WTC11 (cell line): ENCODE measurements at regions not wholly inside any gene's neighbourhood (a gene's known extent, or its start where the extent isn't known, plus 50 kb on each side); places are given as distances from the start of the nearest gene placed in this dataset.

ENCODE experiments used
- ATAC-seq: fragments of 200-7000 bp; cut with Tn5 transposase; 2 replicates; pipeline ENCODE4 v1.10.0; 2021; ENCODE audit warnings: mild to moderate bottlenecking, moderate library complexity
- CTCF ChIA-PET: fragments of 300-600 bp; sonication (Branson Sonifier 250); formaldehyde crosslinking; loops from one replicate; lab custom pipeline; 2021; ENCODE audit warnings: antibody characterized with exemption; lab: Charles Lee
- POLR2A ChIA-PET: fragments of 350-600 bp; sonication (Branson Sonifier 250); formaldehyde crosslinking; loops from one replicate; lab custom pipeline; 2021; ENCODE audit warnings: antibody characterized with exemption; lab: Charles Lee
- DNase-seq: peaks from one replicate; pipeline ENCODE4 v3.0.0; 2021; ENCODE audit warnings: low spot score
- H3K27ac Mint-ChIP-seq: 2 replicates; pipeline ENCODE4 v1.8.0; 2021; ENCODE audit warnings: mixed read lengths
- H3K27me3 Mint-ChIP-seq: 2 replicates; pipeline ENCODE4 v1.8.0; 2021; ENCODE audit warnings: low read depth, mild to moderate bottlenecking, moderate library complexity, mixed read lengths
- H3K36me3 Mint-ChIP-seq: 2 replicates; pipeline ENCODE4 v1.8.0; 2021; ENCODE audit warnings: mixed read lengths
- H3K4me1 Mint-ChIP-seq: 2 replicates; pipeline ENCODE4 v1.8.0; 2022; ENCODE audit warnings: mixed read lengths
- H3K4me3 Mint-ChIP-seq: 2 replicates; pipeline ENCODE4 v1.8.0; 2021; ENCODE audit warnings: mild to moderate bottlenecking, moderate library complexity, mixed read lengths
- H3K9me3 Mint-ChIP-seq: 2 replicates; pipeline ENCODE4 v1.8.0; 2021; ENCODE audit warnings: mixed read lengths
- ARID4B ChIP-seq: sonication (generic); formaldehyde crosslinking; IDR thresholded peaks from 2 replicates; pipeline ENCODE4 v1.8.0; 2023; ENCODE audit warnings: missing genetic modification reagents, mild to moderate bottlenecking, borderline replicate concordance
- ATF6 ChIP-seq: sonication (generic); formaldehyde crosslinking; IDR thresholded peaks from 2 replicates; pipeline ENCODE4 v1.8.1; 2023; ENCODE audit warnings: mild to moderate bottlenecking, missing genetic modification reagents
- CDX4 ChIP-seq: fragments of 250-450 bp; sonication (Bioruptor Pico); IDR thresholded peaks from 2 replicates; pipeline ENCODE4 v1.9.0; 2021; ENCODE audit warnings: moderate library complexity, mild to moderate bottlenecking, inconsistent platforms, borderline replicate concordance
- E2F5 ChIP-seq: sonication (generic); formaldehyde crosslinking; IDR thresholded peaks from 2 replicates; pipeline ENCODE4 v1.8.1; 2022; ENCODE audit warnings: mild to moderate bottlenecking, moderate library complexity, missing genetic modification reagents
- ELF4 ChIP-seq: sonication (generic); formaldehyde crosslinking; IDR thresholded peaks from 2 replicates; pipeline ENCODE4 v1.8.1; 2022; ENCODE audit warnings: low read depth, mild to moderate bottlenecking, moderate library complexity, missing genetic modification reagents
- ERG ChIP-seq: fragments of 250-450 bp; sonication (Bioruptor Pico); IDR thresholded peaks from 2 replicates; pipeline ENCODE4 v1.8.0; 2021; ENCODE audit warnings: mild to moderate bottlenecking
- GTF2I ChIP-seq: fragments of 250-450 bp; sonication (Bioruptor Pico); conservative IDR thresholded peaks from 2 replicates; pipeline ENCODE4 v1.4.0; 2021; ENCODE audit warnings: mild to moderate bottlenecking
- IRF2 ChIP-seq: sonication (generic); formaldehyde crosslinking; IDR thresholded peaks from 2 replicates; pipeline ENCODE4 v1.8.0; 2022; ENCODE audit warnings: low read depth, missing genetic modification reagents, borderline replicate concordance
- NFYB ChIP-seq: sonication (generic); formaldehyde crosslinking; conservative IDR thresholded peaks from 2 replicates; pipeline ENCODE4 v1.8.0; 2022; ENCODE audit warnings: low read depth, missing genetic modification reagents
- RELA ChIP-seq: sonication (generic); formaldehyde crosslinking; IDR thresholded peaks from 2 replicates; pipeline ENCODE4 v1.8.1; 2022; ENCODE audit warnings: missing genetic modification reagents, mild to moderate bottlenecking, borderline replicate concordance
- RORB ChIP-seq: fragments of 250-450 bp; sonication (Bioruptor Pico); IDR thresholded peaks from 2 replicates; pipeline ENCODE4 v1.9.0; 2021; ENCODE audit warnings: mild to moderate bottlenecking
- SMAD3 ChIP-seq: sonication (generic); formaldehyde crosslinking; IDR thresholded peaks from 2 replicates; pipeline ENCODE4 v1.8.0; 2022; ENCODE audit warnings: missing genetic modification reagents, mild to moderate bottlenecking, borderline replicate concordance
- SOX15 ChIP-seq: fragments of 250-450 bp; sonication (Bioruptor Pico); IDR thresholded peaks from 2 replicates; pipeline ENCODE4 v1.9.0; 2021; ENCODE audit warnings: mild to moderate bottlenecking
- TCF7 ChIP-seq: sonication (generic); formaldehyde crosslinking; IDR thresholded peaks from 2 replicates; pipeline ENCODE4 v1.8.0; 2022; ENCODE audit warnings: mild to moderate bottlenecking, low read depth, missing genetic modification reagents, moderate library complexity
- TEAD1 ChIP-seq: sonication (generic); formaldehyde crosslinking; IDR thresholded peaks from 2 replicates; pipeline ENCODE4 v1.8.0; 2022; ENCODE audit warnings: mild to moderate bottlenecking, missing genetic modification reagents
- ZNF423 ChIP-seq: fragments of 250-450 bp; sonication (Bioruptor Pico); IDR thresholded peaks from 2 replicates; pipeline ENCODE4 v2.1.2; 2022; ENCODE audit warnings: mild to moderate bottlenecking, moderate library complexity
- ZNF512 ChIP-seq: sonication (generic); formaldehyde crosslinking; IDR thresholded peaks from 2 replicates; pipeline ENCODE4 v1.8.1; 2022; ENCODE audit warnings: missing genetic modification reagents, borderline replicate concordance
- ZSCAN18 ChIP-seq: fragments of 250-450 bp; sonication (Bioruptor Pico); IDR thresholded peaks from 2 replicates; pipeline ENCODE4 v2.1.2; 2022; ENCODE audit warnings: mild to moderate bottlenecking, moderate library complexity

- TF ChIP-seq ARID4B (CRISPR knock-in tag): no peak
- TF ChIP-seq IRF2 (CRISPR knock-in tag): no peak
- TF ChIP-seq GTF2I (CRISPR knock-in tag): no peak
- no peak for TF ChIP-seq TEAD1 (CRISPR knock-in tag)
- TF ChIP-seq SMAD3 (CRISPR knock-in tag): no peak
- no peak for TF ChIP-seq ZSCAN18
- no peak for TF ChIP-seq RELA (CRISPR knock-in tag)
- TF ChIP-seq, all 79 proteins: peak for 0
Measured at GRCh38 chr4:137238456-137239162, 293.7 kb downstream of the PCDH18 start (continued).

- Mint-ChIP-seq H3K9me3 (peaks cover 12% of the 10 kb centered on the region), H3K4me1 (no peaks in the 10 kb centered on the region), H3K4me3 (no peak overlapping the region), H3K36me3 (peaks cover 10% of the 10 kb centered on the region), H3K27me3 (no peaks in the 10 kb centered on the region), H3K27ac (no peak overlapping the region)
- ChIA-PET POLR2A (no interaction called here), CTCF (interaction anchor here (0.8 to 1.2 kb wide), 2 partner anchors 17 to 103 kb away, joined by 3 to 4 read pairs; no protein-coding TSS in a partner anchor)
- DNase-seq: no peak
- peak; percentile 52 for ATAC-seq
- TF ChIP-seq TCF7 (CRISPR knock-in tag) (no peak), CDX4 (CRISPR knock-in tag) (no peak), NFYB (CRISPR knock-in tag) (no peak), ZNF423 (no peak), SOX15 (CRISPR knock-in tag) (no peak), ATF6 (CRISPR knock-in tag) (no peak), SMAD3 (CRISPR knock-in tag) (no peak), E2F5 (CRISPR knock-in tag) (no peak), ZNF512 (CRISPR knock-in tag) (no peak), TEAD1 (CRISPR knock-in tag) (no peak), ELF4 (CRISPR knock-in tag) (no peak), ERG (CRISPR knock-in tag) (no peak), RORB (CRISPR knock-in tag) (no peak)
Measured at GRCh38 chr4:137226900-137227299, 305.4 kb downstream of the PCDH18 start.
